ENCODE measurements at regions not wholly inside any gene's neighbourhood (a gene's known extent, or its start where the extent isn't known, plus 50 kb on each side); places are given as distances from the start of the nearest gene placed in this dataset.

DNA sequence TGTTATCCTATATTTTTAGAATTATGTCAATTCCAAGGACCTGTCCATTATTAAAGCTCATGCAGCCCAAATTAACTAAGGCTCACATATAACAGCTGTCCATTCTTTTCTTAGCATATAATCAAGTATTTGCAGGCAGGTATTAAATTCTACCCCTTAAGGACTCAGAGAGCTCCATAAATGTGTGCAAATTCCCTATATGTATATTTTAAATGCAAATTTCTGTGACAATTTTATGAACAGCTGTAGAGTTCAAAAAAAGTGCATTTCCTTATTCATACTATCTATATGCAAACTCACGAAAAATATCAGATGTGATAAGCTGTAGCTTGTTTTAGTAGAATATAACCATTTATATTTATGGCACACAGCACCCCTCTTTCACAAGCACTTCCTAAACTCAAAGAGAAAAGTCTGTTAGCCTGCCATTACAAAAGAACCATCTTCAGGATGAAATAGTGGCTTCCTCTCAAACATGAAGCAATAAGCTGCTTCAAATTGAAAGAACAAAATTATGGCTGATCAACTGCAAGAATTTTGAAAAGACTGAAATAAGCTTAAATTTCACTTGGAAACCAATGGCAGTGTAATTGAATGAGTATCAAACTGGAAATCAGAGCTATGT is 155.0 kb upstream of the REG3G start (continued):
- TF ChIP-seq AFF4 (CRISPR knock-in tag; IDR thresholded peaks at IDR 0.05; ENCODE audit: borderline replicate concordance) = no peak
- TF ChIP-seq, protein P1, sequence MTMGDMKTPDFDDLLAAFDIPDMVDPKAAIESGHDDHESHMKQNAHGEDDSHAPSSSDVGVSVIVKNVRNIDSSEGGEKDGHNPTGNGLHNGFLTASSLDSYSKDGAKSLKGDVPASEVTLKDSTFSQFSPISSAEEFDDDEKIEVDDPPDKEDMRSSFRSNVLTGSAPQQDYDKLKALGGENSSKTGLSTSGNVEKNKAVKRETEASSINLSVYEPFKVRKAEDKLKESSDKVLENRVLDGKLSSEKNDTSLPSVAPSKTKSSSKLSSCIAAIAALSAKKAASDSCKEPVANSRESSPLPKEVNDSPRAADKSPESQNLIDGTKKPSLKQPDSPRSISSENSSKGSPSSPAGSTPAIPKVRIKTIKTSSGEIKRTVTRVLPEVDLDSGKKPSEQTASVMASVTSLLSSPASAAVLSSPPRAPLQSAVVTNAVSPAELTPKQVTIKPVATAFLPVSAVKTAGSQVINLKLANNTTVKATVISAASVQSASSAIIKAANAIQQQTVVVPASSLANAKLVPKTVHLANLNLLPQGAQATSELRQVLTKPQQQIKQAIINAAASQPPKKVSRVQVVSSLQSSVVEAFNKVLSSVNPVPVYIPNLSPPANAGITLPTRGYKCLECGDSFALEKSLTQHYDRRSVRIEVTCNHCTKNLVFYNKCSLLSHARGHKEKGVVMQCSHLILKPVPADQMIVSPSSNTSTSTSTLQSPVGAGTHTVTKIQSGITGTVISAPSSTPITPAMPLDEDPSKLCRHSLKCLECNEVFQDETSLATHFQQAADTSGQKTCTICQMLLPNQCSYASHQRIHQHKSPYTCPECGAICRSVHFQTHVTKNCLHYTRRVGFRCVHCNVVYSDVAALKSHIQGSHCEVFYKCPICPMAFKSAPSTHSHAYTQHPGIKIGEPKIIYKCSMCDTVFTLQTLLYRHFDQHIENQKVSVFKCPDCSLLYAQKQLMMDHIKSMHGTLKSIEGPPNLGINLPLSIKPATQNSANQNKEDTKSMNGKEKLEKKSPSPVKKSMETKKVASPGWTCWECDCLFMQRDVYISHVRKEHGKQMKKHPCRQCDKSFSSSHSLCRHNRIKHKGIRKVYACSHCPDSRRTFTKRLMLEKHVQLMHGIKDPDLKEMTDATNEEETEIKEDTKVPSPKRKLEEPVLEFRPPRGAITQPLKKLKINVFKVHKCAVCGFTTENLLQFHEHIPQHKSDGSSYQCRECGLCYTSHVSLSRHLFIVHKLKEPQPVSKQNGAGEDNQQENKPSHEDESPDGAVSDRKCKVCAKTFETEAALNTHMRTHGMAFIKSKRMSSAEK (CRISPR knock-in tag; IDR thresholded peaks at IDR 0.05; ENCODE audit: borderline replicate concordance) = no peak
- TF ChIP-seq ZNF425 (CRISPR knock-in tag; conservative IDR thresholded peaks at IDR 0.05) = no peak
- TF ChIP-seq ZSCAN18 (CRISPR knock-in tag; IDR thresholded peaks at IDR 0.05) = no peak
- TF ChIP-seq ZNF423 (CRISPR knock-in tag; IDR thresholded peaks at IDR 0.05) = no peak
- no peak for TF ChIP-seq SP1 (CRISPR knock-in tag; conservative IDR thresholded peaks at IDR 0.05)
- no peak for TF ChIP-seq NFE2L1 (CRISPR knock-in tag; IDR thresholded peaks at IDR 0.05)

GRCh38 chr2:78873526-78873925 is 152.0 kb upstream of the REG3G start:
- no peak overlapping the region for H3K4me3 Mint-ChIP-seq
- CTCF ChIA-PET = no interaction called here
- DNase-seq (ENCODE audit: low spot score) (no peak), ATAC-seq (no peak)
- no peak overlapping the region for H3K27ac Mint-ChIP-seq
- H3K36me3 Mint-ChIP-seq = no peaks in the 10 kb centered on the region
- POLR2A ChIA-PET = no interaction called here
- H3K9me3 Mint-ChIP-seq = no peaks in the 10 kb centered on the region
- H3K27me3 Mint-ChIP-seq (ENCODE audit: low read depth) = no peaks in the 10 kb centered on the region
- H3K4me1 Mint-ChIP-seq = no peaks in the 10 kb centered on the region
- TF ChIP-seq MYBL2 (CRISPR knock-in tag; IDR thresholded peaks at IDR 0.05) = no peak
- TF ChIP-seq CREM (CRISPR knock-in tag; IDR thresholded peaks at IDR 0.05) = no peak
- TF ChIP-seq RORB (CRISPR knock-in tag; IDR thresholded peaks at IDR 0.05) = no peak
- TF ChIP-seq EMX1 (CRISPR knock-in tag; IDR thresholded peaks at IDR 0.05) = no peak
- TF ChIP-seq SMAD3 (CRISPR knock-in tag; IDR thresholded peaks at IDR 0.05; ENCODE audit: borderline replicate concordance) = no peak
- TF ChIP-seq TP53 (CRISPR knock-in tag; IDR thresholded peaks at IDR 0.05) = no peak
- TF ChIP-seq, protein P2, sequence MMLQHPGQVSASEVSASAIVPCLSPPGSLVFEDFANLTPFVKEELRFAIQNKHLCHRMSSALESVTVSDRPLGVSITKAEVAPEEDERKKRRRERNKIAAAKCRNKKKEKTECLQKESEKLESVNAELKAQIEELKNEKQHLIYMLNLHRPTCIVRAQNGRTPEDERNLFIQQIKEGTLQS (CRISPR knock-in tag; conservative IDR thresholded peaks at IDR 0.05) = no peak
- TF ChIP-seq, protein P3, sequence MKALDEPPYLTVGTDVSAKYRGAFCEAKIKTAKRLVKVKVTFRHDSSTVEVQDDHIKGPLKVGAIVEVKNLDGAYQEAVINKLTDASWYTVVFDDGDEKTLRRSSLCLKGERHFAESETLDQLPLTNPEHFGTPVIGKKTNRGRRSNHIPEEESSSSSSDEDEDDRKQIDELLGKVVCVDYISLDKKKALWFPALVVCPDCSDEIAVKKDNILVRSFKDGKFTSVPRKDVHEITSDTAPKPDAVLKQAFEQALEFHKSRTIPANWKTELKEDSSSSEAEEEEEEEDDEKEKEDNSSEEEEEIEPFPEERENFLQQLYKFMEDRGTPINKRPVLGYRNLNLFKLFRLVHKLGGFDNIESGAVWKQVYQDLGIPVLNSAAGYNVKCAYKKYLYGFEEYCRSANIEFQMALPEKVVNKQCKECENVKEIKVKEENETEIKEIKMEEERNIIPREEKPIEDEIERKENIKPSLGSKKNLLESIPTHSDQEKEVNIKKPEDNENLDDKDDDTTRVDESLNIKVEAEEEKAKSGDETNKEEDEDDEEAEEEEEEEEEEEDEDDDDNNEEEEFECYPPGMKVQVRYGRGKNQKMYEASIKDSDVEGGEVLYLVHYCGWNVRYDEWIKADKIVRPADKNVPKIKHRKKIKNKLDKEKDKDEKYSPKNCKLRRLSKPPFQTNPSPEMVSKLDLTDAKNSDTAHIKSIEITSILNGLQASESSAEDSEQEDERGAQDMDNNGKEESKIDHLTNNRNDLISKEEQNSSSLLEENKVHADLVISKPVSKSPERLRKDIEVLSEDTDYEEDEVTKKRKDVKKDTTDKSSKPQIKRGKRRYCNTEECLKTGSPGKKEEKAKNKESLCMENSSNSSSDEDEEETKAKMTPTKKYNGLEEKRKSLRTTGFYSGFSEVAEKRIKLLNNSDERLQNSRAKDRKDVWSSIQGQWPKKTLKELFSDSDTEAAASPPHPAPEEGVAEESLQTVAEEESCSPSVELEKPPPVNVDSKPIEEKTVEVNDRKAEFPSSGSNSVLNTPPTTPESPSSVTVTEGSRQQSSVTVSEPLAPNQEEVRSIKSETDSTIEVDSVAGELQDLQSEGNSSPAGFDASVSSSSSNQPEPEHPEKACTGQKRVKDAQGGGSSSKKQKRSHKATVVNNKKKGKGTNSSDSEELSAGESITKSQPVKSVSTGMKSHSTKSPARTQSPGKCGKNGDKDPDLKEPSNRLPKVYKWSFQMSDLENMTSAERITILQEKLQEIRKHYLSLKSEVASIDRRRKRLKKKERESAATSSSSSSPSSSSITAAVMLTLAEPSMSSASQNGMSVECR (CRISPR knock-in tag; IDR thresholded peaks at IDR 0.05; ENCODE audit: borderline replicate concordance) = no peak
- TF ChIP-seq, protein P4, sequence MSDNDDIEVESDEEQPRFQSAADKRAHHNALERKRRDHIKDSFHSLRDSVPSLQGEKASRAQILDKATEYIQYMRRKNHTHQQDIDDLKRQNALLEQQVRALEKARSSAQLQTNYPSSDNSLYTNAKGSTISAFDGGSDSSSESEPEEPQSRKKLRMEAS (CRISPR knock-in tag; IDR thresholded peaks at IDR 0.05) = no peak
- no peak for TF ChIP-seq MXD4 (CRISPR knock-in tag; IDR thresholded peaks at IDR 0.05; ENCODE audit: borderline replicate concordance)
- TF ChIP-seq, protein P5, sequence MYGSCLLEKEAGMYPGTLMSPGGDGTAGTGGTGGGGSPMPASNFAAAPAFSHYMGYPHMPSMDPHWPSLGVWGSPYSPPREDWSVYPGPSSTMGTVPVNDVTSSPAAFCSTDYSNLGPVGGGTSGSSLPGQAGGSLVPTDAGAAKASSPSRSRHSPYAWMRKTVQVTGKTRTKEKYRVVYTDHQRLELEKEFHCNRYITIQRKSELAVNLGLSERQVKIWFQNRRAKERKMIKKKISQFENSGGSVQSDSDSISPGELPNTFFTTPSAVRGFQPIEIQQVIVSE (CRISPR knock-in tag; IDR thresholded peaks at IDR 0.05; ENCODE audit: borderline replicate concordance) = no peak
- no peak for TF ChIP-seq NR3C1 (CRISPR knock-in tag; conservative IDR thresholded peaks at IDR 0.05; ENCODE audit: low read depth)
